ENCODE measurements at regions not wholly inside any gene's neighbourhood (a gene's known extent, or its start where the extent isn't known, plus 50 kb on each side); places are given as distances from the start of the nearest gene placed in this dataset.
"Not testable (repeated sequence)": the region's sequence is repeated elsewhere in the genome, so short reads cannot be mapped to it uniquely, and the experiment has no call there.

DNA sequence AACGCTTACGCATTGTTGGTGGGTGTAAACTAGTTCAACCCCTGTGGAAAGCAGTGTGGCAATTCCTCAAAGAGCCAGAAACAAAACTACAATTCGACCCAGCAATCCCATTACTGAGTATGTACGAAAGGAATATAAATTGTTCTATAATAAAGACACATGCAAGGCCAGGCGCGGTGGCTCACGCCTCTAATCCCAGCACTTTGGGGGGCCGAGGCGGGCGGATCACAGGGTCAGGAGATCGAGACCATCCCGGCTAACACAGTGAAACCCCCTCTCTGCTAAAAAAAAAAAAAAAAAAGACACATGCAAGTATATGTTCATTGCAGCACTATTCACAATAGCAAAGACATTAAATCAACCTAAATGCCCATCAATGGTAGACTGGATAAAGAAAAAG is 217.6 kb upstream of the ISL1 start:
- not testable (repeated sequence) for TF ChIP-seq TAF1 (IDR thresholded peaks at IDR 0.05; ENCODE audit: low read depth, low read length); TEAD4 (IDR thresholded peaks at IDR 0.05; ENCODE audit: low read depth, low read length); RAD21 (IDR thresholded peaks at IDR 0.05 in 1 of 2, conservative IDR thresholded peaks at IDR 0.05 in 1 of 2; ENCODE audit: low read depth in 2 of 2, low read length in 2 of 2); POLR2A (IDR thresholded peaks at IDR 0.05; ENCODE audit: control extremely low read depth in 1 of 2, low read depth in 2 of 2, low read length in 2 of 2); EZH2 (IDR thresholded peaks at IDR 0.05; ENCODE audit: low read depth, low read length, severe bottlenecking)
- TF ChIP-seq, protein P1, sequence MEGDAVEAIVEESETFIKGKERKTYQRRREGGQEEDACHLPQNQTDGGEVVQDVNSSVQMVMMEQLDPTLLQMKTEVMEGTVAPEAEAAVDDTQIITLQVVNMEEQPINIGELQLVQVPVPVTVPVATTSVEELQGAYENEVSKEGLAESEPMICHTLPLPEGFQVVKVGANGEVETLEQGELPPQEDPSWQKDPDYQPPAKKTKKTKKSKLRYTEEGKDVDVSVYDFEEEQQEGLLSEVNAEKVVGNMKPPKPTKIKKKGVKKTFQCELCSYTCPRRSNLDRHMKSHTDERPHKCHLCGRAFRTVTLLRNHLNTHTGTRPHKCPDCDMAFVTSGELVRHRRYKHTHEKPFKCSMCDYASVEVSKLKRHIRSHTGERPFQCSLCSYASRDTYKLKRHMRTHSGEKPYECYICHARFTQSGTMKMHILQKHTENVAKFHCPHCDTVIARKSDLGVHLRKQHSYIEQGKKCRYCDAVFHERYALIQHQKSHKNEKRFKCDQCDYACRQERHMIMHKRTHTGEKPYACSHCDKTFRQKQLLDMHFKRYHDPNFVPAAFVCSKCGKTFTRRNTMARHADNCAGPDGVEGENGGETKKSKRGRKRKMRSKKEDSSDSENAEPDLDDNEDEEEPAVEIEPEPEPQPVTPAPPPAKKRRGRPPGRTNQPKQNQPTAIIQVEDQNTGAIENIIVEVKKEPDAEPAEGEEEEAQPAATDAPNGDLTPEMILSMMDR (IDR thresholded peaks at IDR 0.05; ENCODE audit: control extremely low read depth in 1 of 3, insufficient read depth in 1 of 3, low read depth in 1 of 3, low read length in 3 of 3): not testable (repeated sequence)

Data from H1 (cell line).